ENCODE measurements at regions not wholly inside any gene's neighbourhood (a gene's known extent, or its start where the extent isn't known, plus 50 kb on each side); places are given as distances from the start of the nearest gene placed in this dataset.
"Not testable (repeated sequence)": the region's sequence is repeated elsewhere in the genome, so short reads cannot be mapped to it uniquely, and the experiment has no call there.

- H3K4me3 ChIP-seq (ENCODE audit: low read depth, low read length) = no peak overlapping the region
- TF ChIP-seq CTCF (IDR thresholded peaks at IDR 0.05; ENCODE audit: borderline replicate concordance, insufficient read depth, low read depth, low read length) = no peak
These were observed 170.3 kb downstream of the CD47 start for GRCh38 chr3:107920538-107920937.

DNA sequence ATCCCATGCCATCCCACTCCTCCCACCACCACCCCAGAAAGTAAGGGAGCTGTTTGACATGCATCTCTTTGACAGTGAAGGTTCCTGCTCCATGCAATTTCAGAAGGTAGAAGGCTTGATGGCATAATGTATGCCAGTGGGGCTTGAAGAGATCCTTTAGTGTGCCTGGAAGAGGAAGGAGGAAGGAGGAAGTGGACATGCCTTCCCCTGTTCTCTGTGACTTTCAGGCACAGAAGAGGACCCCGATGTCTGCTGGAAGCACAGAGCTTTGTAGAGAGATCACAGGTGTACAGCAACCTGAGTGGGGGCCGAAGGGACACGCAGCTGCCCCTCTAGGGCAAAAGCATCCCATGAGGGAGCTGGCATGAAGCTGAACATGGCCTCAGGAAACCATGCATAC, 171.6 kb downstream of the CD47 start:
- no peak for TF ChIP-seq CTCF (IDR thresholded peaks at IDR 0.05; ENCODE audit: borderline replicate concordance, insufficient read depth, low read depth, low read length)
- no peak overlapping the region for H3K4me3 ChIP-seq (ENCODE audit: low read depth, low read length)

- TF ChIP-seq CTCF (IDR thresholded peaks at IDR 0.05; ENCODE audit: borderline replicate concordance, insufficient read depth, low read depth, low read length) = no peak
- H3K4me3 ChIP-seq (ENCODE audit: low read depth, low read length) = no peak overlapping the region
These were observed 174.7 kb downstream of the CD47 start for GRCh38 chr3:107916171-107916570.

GRCh38 chr3:107915706-107916105, 175.1 kb downstream of the CD47 start:
- TF ChIP-seq CTCF (IDR thresholded peaks at IDR 0.05; ENCODE audit: borderline replicate concordance, insufficient read depth, low read depth, low read length) = no peak
- H3K4me3 ChIP-seq (ENCODE audit: low read depth, low read length) = no peak overlapping the region

DNA sequence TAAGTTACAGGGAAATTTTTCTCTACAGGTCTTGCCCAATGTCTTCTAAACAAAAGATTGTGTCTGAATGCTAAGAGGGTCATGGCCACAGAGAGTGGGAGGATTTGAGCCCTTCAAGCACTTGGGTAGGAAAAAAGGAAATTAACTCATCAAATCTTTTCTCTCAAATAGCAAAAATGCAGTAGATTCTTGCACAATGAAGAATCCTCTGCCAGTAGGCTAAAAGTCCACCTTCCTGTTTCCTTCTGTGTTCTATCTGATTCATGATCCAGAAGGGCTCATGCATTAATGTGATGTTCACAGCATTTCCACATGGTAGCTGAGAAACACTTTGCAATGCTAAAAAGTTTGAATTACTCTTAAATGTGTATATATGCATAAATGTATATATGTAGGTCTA, 177.1 kb downstream of the CD47 start:
- H3K4me3 ChIP-seq (ENCODE audit: low read depth, low read length) = no peak overlapping the region
- no peak for TF ChIP-seq CTCF (IDR thresholded peaks at IDR 0.05; ENCODE audit: borderline replicate concordance, insufficient read depth, low read depth, low read length)

GRCh38 chr3:107911337-107912000, 179.4 kb downstream of the CD47 start:
- no peak for TF ChIP-seq CTCF (IDR thresholded peaks at IDR 0.05; ENCODE audit: borderline replicate concordance, insufficient read depth, low read depth, low read length)
- no peak overlapping the region for H3K4me3 ChIP-seq (ENCODE audit: low read depth, low read length)

DNA sequence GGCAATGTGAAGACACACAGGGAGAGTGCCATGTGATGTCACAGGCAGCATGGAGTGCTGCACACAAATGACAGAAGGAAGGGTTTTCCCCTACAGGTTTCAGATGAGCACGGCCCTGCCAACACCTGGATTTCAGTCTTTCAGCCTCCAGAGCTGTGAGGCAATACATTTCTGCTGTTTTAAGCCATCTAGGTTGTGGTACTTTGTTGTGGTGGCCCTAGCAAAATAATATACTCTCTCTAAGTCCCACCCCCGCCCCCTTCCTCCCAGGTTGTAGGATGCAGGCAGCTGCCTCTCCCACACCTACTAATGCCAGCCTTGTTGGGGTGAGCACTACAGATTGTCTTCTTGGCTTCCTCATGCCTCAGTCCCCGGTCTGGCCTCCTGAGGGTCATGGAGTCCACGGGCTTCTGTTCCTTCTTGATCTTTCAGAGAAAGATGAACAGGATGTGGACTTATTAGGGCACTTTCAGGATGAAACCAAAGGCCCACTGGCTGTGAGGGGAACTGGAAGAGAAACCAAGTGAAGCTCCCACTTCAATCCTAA, 180.0 kb downstream of the CD47 start:
- H3K4me3 ChIP-seq (ENCODE audit: low read depth, low read length) = no peak overlapping the region
- TF ChIP-seq CTCF (IDR thresholded peaks at IDR 0.05; ENCODE audit: borderline replicate concordance, insufficient read depth, low read depth, low read length) = no peak

GRCh38 chr3:107909583-107909982, 181.2 kb downstream of the CD47 start:
- H3K4me3 ChIP-seq (ENCODE audit: low read depth, low read length) = not testable (repeated sequence)

All from GM12875 (cell line).